ENCODE measurements at regions not wholly inside any gene's neighbourhood (a gene's known extent, or its start where the extent isn't known, plus 50 kb on each side); places are given as distances from the start of the nearest gene placed in this dataset.

GRCh38 chr1:112344754-112345423 is 51.1 kb upstream of the CTTNBP2NL start (continued):
- TF ChIP-seq FOXO4 (CRISPR knock-in tag; IDR thresholded peaks at IDR 0.05) = no peak
- TF ChIP-seq KAT7 (CRISPR knock-in tag; IDR thresholded peaks at IDR 0.05; ENCODE audit: borderline replicate concordance) = no peak

Data from K562 (cell line).